ENCODE measurements at regions not wholly inside any gene's neighbourhood (a gene's known extent, or its start where the extent isn't known, plus 50 kb on each side); places are given as distances from the start of the nearest gene placed in this dataset.

GRCh38 chr10:78458983-78459638, 425.4 kb downstream of the RPS24 start:
- TF ChIP-seq, protein P1, sequence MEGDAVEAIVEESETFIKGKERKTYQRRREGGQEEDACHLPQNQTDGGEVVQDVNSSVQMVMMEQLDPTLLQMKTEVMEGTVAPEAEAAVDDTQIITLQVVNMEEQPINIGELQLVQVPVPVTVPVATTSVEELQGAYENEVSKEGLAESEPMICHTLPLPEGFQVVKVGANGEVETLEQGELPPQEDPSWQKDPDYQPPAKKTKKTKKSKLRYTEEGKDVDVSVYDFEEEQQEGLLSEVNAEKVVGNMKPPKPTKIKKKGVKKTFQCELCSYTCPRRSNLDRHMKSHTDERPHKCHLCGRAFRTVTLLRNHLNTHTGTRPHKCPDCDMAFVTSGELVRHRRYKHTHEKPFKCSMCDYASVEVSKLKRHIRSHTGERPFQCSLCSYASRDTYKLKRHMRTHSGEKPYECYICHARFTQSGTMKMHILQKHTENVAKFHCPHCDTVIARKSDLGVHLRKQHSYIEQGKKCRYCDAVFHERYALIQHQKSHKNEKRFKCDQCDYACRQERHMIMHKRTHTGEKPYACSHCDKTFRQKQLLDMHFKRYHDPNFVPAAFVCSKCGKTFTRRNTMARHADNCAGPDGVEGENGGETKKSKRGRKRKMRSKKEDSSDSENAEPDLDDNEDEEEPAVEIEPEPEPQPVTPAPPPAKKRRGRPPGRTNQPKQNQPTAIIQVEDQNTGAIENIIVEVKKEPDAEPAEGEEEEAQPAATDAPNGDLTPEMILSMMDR (IDR thresholded peaks at IDR 0.05; ENCODE audit: control extremely low read depth, extremely low read depth, low read depth, missing control alignments): no peak
- no peak for DNase-seq (ENCODE audit: extremely low spot score)
- ChIA-PET CTCF (interaction anchor here (1.0 kb wide), 1 partner anchor 736 kb away, joined by 3 read pairs; no protein-coding TSS in a partner anchor), POLR2A (no interaction called here)

DNA sequence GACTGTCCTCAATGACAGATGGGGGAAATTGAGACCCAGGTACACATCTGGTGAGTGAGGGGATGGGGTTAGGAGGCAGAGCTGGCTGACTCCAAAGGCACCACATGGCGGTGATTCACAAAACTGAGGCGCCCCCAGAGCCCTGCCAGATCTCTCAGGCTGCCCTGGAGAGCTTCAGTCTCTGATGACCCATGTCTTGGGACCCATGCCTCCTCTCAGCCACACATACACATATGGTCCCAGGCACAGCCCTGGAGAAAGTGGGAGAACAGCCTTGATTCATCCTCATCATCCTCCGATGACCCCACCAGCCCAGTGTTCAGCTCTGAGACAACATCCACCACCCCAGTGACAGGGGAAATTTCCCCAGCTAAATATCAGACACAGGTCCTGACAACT, 426.0 kb downstream of the RPS24 start:
- ChIA-PET POLR2A (no interaction called here), CTCF (interaction anchor here (1.0 kb wide), 1 partner anchor 735 kb away, joined by 3 read pairs; no protein-coding TSS in a partner anchor)
- TF ChIP-seq, protein P1 (IDR thresholded peaks at IDR 0.05; ENCODE audit: control extremely low read depth, extremely low read depth, low read depth, missing control alignments): no peak
- no peak for DNase-seq (ENCODE audit: extremely low spot score)

- TF ChIP-seq, protein P1 (IDR thresholded peaks at IDR 0.05; ENCODE audit: control extremely low read depth, extremely low read depth, low read depth, missing control alignments): no peak
- POLR2A ChIA-PET: no interaction called here
- CTCF ChIA-PET: interaction anchor here (1.0 kb wide), 1 partner anchor 735 kb away, joined by 3 read pairs; no protein-coding TSS in a partner anchor
- no peak for DNase-seq (ENCODE audit: extremely low spot score)
Measured at GRCh38 chr10:78460204-78460603, 426.5 kb downstream of the RPS24 start.

DNA sequence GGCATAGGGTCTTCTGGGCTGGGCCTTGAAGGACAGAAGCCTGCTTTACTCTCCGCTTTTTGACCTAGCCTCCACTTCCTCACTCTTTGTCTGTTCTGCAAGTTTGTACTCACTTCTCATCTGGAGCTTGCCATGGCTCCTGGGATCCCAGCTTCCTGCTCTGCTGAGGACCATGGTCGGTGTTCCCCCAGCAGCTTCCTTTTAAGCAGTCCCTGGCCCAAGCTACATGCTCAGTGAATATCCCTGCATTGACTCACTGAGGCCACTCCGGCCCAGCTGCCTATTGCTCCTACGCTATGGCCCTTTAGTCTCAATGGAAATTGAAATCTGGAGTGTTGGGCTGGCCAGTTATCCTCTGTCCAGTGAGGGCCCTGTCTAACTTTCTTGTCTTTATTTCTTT, 427.7 kb downstream of the RPS24 start:
- ChIA-PET CTCF (no interaction called here), POLR2A (no interaction called here)

DNA sequence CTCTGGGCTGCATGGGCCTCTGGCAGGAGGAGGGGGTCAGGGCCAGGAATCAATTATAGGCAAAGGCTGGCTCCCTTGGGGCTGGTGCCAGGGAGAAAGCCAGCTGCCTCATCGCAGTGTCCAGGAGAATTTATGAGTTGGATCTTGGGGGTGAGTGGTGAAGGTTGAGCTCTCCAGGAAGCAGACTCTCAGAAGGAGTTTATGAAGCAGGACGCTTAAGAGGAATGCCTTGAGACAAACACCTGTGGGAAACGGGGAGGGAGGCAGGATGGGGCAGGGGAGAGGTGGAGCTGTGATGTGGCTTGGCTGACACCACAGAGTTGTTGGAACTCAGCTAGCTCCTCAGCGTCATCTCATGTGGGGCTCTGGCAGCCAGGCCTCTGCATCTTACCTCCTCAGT, 428.5 kb downstream of the RPS24 start:
- DNase-seq (ENCODE audit: extremely low spot score): no peak
- ChIA-PET CTCF (no interaction called here), POLR2A (no interaction called here)
- TF ChIP-seq, protein P1 (IDR thresholded peaks at IDR 0.05; ENCODE audit: control extremely low read depth, extremely low read depth, low read depth, missing control alignments): no peak

More for the DNA sequence above, 427.7 kb downstream of the RPS24 start:
- DNase-seq (ENCODE audit: extremely low spot score): no peak
- TF ChIP-seq, protein P1 (IDR thresholded peaks at IDR 0.05; ENCODE audit: control extremely low read depth, extremely low read depth, low read depth, missing control alignments): no peak

DNA sequence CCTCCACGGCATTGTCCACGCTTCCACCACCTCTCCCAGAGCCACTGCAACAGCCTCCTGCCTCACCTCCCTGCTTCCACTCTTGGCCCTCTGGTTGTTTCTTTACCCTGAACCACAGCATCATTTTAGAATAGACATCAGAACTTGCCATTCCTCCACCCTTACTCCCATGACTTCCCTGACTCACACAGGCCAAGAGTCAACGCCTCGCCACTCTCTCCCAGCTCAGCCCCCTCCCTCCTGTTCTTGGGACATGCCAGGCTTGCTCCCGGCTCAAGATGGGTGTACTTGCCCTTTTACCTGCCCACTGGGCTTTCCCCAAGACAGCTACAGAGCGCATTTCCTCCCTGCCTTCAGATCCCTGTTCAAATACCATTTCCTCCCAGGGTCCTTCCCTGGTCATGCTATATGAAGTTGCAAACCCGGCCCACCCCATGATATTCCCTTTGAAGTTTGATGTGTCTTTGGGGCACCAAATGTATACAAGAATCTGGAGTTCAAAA, 429.1 kb downstream of the RPS24 start:
- TF ChIP-seq, protein P1 (IDR thresholded peaks at IDR 0.05; ENCODE audit: control extremely low read depth, extremely low read depth, low read depth, missing control alignments): no peak
- CTCF ChIA-PET: no interaction called here
- no peak for DNase-seq (ENCODE audit: extremely low spot score)
- POLR2A ChIA-PET: no interaction called here

All from GM10248 (cell line).